Brain microvascular endothelial cell (primary cell): ENCODE measurements at regions not wholly inside any gene's neighbourhood (a gene's known extent, or its start where the extent isn't known, plus 50 kb on each side); places are given as distances from the start of the nearest gene placed in this dataset.

ENCODE experiments used
- DNase-seq: peaks from one replicate; pipeline ENCODE4 v3.0.0-alpha.2; 2020
- H3K27ac ChIP-seq: fragments of 250-450 bp; sonication (Bioruptor Pico); 2 replicates; pipeline ENCODE4 v1.5.1; 2020; ENCODE audit warnings: mild to moderate bottlenecking, moderate library complexity
- H3K27me3 ChIP-seq: fragments of 250-450 bp; sonication (Bioruptor Pico); replicated peaks from 2 replicates; pipeline ENCODE4 v1.5.1; 2020; ENCODE audit warnings: mild to moderate bottlenecking
- H3K36me3 ChIP-seq: fragments of 250-450 bp; sonication (Bioruptor Pico); replicated peaks from 2 replicates; pipeline ENCODE4 v1.5.1; 2020; ENCODE audit warnings: mild to moderate bottlenecking
- H3K4me3 ChIP-seq: 2 replicates; pipeline ENCODE4 v1.5.1; 2011; ENCODE audit warnings: low read depth, mild to moderate bottlenecking, control low read depth, low read length, moderate library complexity
- in situ Hi-C: cut with HindIII; loops from 2 replicates; pipeline ENCODE4 v1.10.0; 2017; ENCODE audit warnings: low sequenced_read_pairs, low pct_ligation_motif_present
- TF ChIP-seq, protein P1 (sequence below): IDR thresholded peaks from 2 replicates; pipeline ENCODE4 v1.5.1; 2011; ENCODE audit warnings: low read depth, mild to moderate bottlenecking, moderate library complexity, low read length, control low read depth, inconsistent platforms; ENCODE audit errors: missing control alignments

DNA sequence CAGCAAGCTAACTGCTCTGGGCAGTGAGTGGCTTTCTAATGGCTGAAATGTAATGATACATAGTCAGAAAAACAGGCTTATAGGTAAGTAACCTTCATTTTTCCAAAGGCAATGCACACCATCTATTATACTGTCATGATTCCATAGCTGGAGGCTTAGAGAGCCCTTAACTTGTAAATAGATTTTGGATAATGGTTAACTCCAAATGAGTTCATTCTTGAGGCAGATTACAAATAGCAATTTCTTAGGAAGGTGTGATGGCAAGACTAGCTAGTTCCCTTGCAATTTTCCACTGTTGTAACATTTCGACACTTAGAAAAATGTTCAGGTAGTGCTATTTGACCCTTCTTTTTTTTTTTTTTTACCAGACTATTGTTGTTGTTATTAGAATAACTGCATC lies 789.8 kb upstream of the PCDH9 start:
- TF ChIP-seq, protein P1, sequence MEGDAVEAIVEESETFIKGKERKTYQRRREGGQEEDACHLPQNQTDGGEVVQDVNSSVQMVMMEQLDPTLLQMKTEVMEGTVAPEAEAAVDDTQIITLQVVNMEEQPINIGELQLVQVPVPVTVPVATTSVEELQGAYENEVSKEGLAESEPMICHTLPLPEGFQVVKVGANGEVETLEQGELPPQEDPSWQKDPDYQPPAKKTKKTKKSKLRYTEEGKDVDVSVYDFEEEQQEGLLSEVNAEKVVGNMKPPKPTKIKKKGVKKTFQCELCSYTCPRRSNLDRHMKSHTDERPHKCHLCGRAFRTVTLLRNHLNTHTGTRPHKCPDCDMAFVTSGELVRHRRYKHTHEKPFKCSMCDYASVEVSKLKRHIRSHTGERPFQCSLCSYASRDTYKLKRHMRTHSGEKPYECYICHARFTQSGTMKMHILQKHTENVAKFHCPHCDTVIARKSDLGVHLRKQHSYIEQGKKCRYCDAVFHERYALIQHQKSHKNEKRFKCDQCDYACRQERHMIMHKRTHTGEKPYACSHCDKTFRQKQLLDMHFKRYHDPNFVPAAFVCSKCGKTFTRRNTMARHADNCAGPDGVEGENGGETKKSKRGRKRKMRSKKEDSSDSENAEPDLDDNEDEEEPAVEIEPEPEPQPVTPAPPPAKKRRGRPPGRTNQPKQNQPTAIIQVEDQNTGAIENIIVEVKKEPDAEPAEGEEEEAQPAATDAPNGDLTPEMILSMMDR, result no peak
- no peak for DNase-seq
- no peaks in the 10 kb centered on the region for H3K27me3 ChIP-seq
- H3K4me3 ChIP-seq, result no peak overlapping the region
- no peaks in the 10 kb centered on the region for H3K36me3 ChIP-seq
- in situ Hi-C loops, result no loop called here
- no peak overlapping the region for H3K27ac ChIP-seq

GRCh38 chr13:68009546-68009945 lies 779.4 kb upstream of the PCDH9 start:
- in situ Hi-C loops, result no loop called here

DNA sequence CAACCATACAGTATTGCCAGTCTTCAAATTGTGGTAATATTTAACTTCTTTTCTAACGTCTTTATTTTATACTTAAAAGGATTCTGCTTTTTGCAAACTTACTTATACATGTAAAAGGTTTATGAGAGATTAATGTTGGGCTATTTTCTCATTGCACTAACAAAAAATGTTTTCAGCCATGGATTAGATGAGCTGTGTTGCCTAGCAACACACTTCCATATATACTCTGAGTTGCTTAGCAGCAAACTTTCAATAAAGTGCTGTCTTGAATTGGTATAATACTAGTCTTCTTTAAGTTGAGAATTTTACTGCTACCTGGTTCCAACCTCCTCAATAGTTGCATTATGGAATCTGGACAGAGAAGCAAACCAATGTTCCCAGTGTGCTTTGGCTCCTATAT lies 777.4 kb upstream of the PCDH9 start:
- no peak overlapping the region for H3K4me3 ChIP-seq
- no peak for DNase-seq
- H3K36me3 ChIP-seq, result no peaks in the 10 kb centered on the region
- no peaks in the 10 kb centered on the region for H3K27me3 ChIP-seq
- in situ Hi-C loops, result no loop called here
- no peak overlapping the region for H3K27ac ChIP-seq
- TF ChIP-seq, protein P1, result no peak

More at GRCh38 chr13:68009546-68009945, 779.4 kb upstream of the PCDH9 start:
- no peaks in the 10 kb centered on the region for H3K27me3 ChIP-seq
- no peak overlapping the region for H3K27ac ChIP-seq
- no peak overlapping the region for H3K4me3 ChIP-seq
- TF ChIP-seq, protein P1, result no peak
- no peak for DNase-seq
- no peaks in the 10 kb centered on the region for H3K36me3 ChIP-seq

DNA sequence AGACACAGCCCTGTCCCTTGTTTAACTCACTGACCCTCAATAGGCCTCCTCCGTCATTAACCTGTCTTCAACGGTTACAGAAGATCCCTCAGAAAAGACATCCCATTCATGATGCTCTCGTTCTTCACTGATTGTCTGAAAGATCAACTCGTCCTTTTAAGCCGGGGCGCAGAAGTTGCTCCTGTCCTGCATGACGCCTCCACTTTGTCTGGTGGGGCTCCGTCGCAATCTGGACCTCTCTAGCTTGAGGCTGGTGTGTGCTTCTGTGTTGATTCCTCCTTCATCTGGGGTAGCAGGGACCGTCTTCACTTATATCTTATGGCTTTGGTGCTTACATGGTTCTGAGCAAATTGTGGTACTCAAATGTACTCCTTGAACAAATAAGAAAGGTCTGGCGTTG lies 766.0 kb upstream of the PCDH9 start:
- no peak for DNase-seq
- H3K36me3 ChIP-seq, result no peaks in the 10 kb centered on the region
- H3K4me3 ChIP-seq, result no peak overlapping the region
- TF ChIP-seq, protein P1, result no peak
- in situ Hi-C loops, result no loop called here
- H3K27me3 ChIP-seq, result no peaks in the 10 kb centered on the region
- no peak overlapping the region for H3K27ac ChIP-seq

DNA sequence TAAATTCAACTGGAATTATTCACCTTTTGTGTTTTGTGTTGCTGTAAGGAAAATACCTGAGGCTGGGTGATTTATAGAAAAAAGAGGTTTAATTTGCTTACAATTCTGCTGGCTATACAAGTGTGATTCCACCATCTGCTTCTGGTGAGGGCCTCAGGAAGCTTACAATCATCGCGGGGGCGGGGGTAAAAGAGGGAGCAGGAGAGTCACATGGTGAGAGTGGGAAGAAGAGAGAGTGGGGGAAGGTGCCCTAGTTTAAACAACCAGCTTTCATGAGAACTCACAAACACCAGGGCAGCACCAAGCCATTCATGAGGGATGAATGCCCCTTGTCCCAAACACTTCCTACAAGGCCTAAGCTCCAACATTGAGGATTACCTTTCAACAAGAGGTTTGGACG lies 760.7 kb upstream of the PCDH9 start:
- in situ Hi-C loops, result no loop called here
- TF ChIP-seq, protein P1, result no peak
- H3K27me3 ChIP-seq, result no peaks in the 10 kb centered on the region
- no peak overlapping the region for H3K27ac ChIP-seq
- DNase-seq, result no peak
- no peak overlapping the region for H3K4me3 ChIP-seq
- H3K36me3 ChIP-seq, result no peaks in the 10 kb centered on the region

DNA sequence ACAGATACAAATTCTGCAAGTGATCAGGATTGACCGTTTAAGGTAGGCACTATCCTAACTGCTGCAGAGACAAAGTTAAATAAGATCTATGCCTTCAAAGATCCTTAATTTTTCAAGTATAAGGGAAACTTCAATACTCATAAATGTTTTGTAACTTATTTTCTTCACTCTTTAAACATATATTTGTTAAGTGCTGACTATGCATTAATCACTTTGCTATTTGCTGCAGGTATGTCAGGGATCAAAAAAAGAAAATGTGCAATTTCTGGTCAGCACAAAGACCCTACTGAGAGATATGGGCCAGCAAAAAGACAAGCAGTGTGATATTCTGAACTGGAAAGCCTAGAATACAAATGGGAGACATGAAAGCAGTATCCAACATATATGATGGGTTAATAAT lies 756.1 kb upstream of the PCDH9 start:
- Histone ChIP-seq H3K27ac (no peak overlapping the region), H3K4me3 (no peak overlapping the region), H3K36me3 (no peaks in the 10 kb centered on the region), H3K27me3 (no peaks in the 10 kb centered on the region)
- in situ Hi-C loops, result no loop called here
- no peak for DNase-seq
- TF ChIP-seq, protein P1, result no peak
